H9 (cell line): ENCODE measurements at regions not wholly inside any gene's neighbourhood (a gene's known extent, or its start where the extent isn't known, plus 50 kb on each side); places are given as distances from the start of the nearest gene placed in this dataset.
"Not testable (repeated sequence)": the region's sequence is repeated elsewhere in the genome, so short reads cannot be mapped to it uniquely, and the experiment has no call there.

Experiments used
- DNase-seq: peaks from one replicate; pipeline ENCODE4 v3.0.0-alpha.2; 2017
- H2AFZ ChIP-seq: one replicate; pipeline ENCODE4 v1.6.1; 2013; ENCODE audit warnings: mild to moderate bottlenecking, low read length, control low read depth, moderate library complexity
- H2AK5ac ChIP-seq: 2 replicates; pipeline ENCODE4 v1.6.1; 2013; ENCODE audit warnings: low read length, control low read depth, mixed read lengths; ENCODE audit not compliant: insufficient read length
- H2BK120ac ChIP-seq: one replicate; pipeline ENCODE4 v1.6.1; 2013; ENCODE audit warnings: low read depth, mild to moderate bottlenecking, low read length, control low read depth, inconsistent platforms; ENCODE audit not compliant: poor library complexity, severe bottlenecking
- H2BK12ac ChIP-seq: 2 replicates; pipeline ENCODE4 v1.6.1; 2013; ENCODE audit warnings: low read length, control low read depth, mixed read lengths, low read depth; ENCODE audit not compliant: insufficient read length
- H2BK15ac ChIP-seq: 2 replicates; pipeline ENCODE4 v1.6.1; 2013; ENCODE audit warnings: low read depth, low read length, control low read depth
- H2BK20ac ChIP-seq: one replicate; pipeline ENCODE4 v1.6.1; 2013; ENCODE audit warnings: low read depth, mild to moderate bottlenecking, low read length, control low read depth, inconsistent platforms; ENCODE audit not compliant: poor library complexity, severe bottlenecking
- H2BK5ac ChIP-seq: 2 replicates; pipeline ENCODE4 v1.6.1; 2013; ENCODE audit warnings: low read length, control low read depth, mixed read lengths; ENCODE audit not compliant: insufficient read length
- H3K14ac ChIP-seq: 2 replicates; pipeline ENCODE4 v1.6.1; 2013; ENCODE audit warnings: low read length, control low read depth; ENCODE audit not compliant: insufficient read depth
- H3K18ac ChIP-seq: 2 replicates; pipeline ENCODE4 v1.6.1; 2013; ENCODE audit warnings: low read depth, mild to moderate bottlenecking, mixed read lengths, low read length, control low read depth; ENCODE audit not compliant: insufficient read length
- H3K23ac ChIP-seq: 2 replicates; pipeline ENCODE4 v1.6.1; 2013; ENCODE audit warnings: low read length, control low read depth, mixed read lengths, low read depth; ENCODE audit not compliant: insufficient read length
- H3K23me2 ChIP-seq: 2 replicates; pipeline ENCODE4 v1.6.1; 2013; ENCODE audit warnings: low read depth, mild to moderate bottlenecking, mixed read lengths, low read length, control low read depth; ENCODE audit not compliant: insufficient read length, poor library complexity, severe bottlenecking
- H3K27ac ChIP-seq: 2 replicates; pipeline ENCODE4 v1.5.1; 2013; ENCODE audit warnings: low read length, control low read depth, mixed read lengths, low read depth; ENCODE audit not compliant: insufficient read length
- H3K27me3 ChIP-seq: 2 replicates; pipeline ENCODE4 v1.6.1; 2013; ENCODE audit warnings: low read length, control low read depth, inconsistent platforms; ENCODE audit not compliant: insufficient read depth
- H3K4ac ChIP-seq: 2 replicates; pipeline ENCODE4 v1.6.1; 2013; ENCODE audit warnings: low read depth, mild to moderate bottlenecking, control low read depth, inconsistent platforms, low read length, moderate library complexity
- H3K4me1 ChIP-seq: 2 replicates; pipeline ENCODE4 v1.6.1; 2013; ENCODE audit warnings: low read length, control low read depth, inconsistent platforms; ENCODE audit not compliant: insufficient read depth
- H3K4me2 ChIP-seq: 2 replicates; pipeline ENCODE4 v1.6.1; 2013; ENCODE audit warnings: low read length, control low read depth, mixed read lengths; ENCODE audit not compliant: insufficient read length, insufficient read depth
- H3K56ac ChIP-seq: 2 replicates; pipeline ENCODE4 v1.6.1; 2013; ENCODE audit warnings: low read depth, mild to moderate bottlenecking, mixed read lengths, low read length, control low read depth; ENCODE audit not compliant: insufficient read length
- H3K79me1 ChIP-seq: 2 replicates; pipeline ENCODE4 v1.6.1; 2013; ENCODE audit warnings: low read depth, mild to moderate bottlenecking, moderate library complexity, low read length, control low read depth, inconsistent platforms; ENCODE audit not compliant: insufficient read depth, poor library complexity, severe bottlenecking
- H3K79me2 ChIP-seq: 2 replicates; pipeline ENCODE4 v1.6.1; 2013; ENCODE audit warnings: low read length, control low read depth, inconsistent platforms; ENCODE audit not compliant: insufficient read depth
- H3K9ac ChIP-seq: 2 replicates; pipeline ENCODE4 v1.6.1; 2013; ENCODE audit warnings: low read length, control low read depth, mixed read lengths; ENCODE audit not compliant: insufficient read length; ENCODE audit errors: extremely low read depth
- H3K9me3 ChIP-seq: one replicate; pipeline ENCODE4 v1.6.1; 2013; ENCODE audit warnings: low read depth, low read length, inconsistent platforms; ENCODE audit not compliant: control insufficient read depth
- H3T11ph ChIP-seq: one replicate; pipeline ENCODE4 v1.6.1; 2013; ENCODE audit warnings: mild to moderate bottlenecking, low read length, control low read depth, inconsistent platforms
- H4K20me1 ChIP-seq: one replicate; pipeline ENCODE4 v1.6.1; 2013; ENCODE audit not compliant: control insufficient read depth, insufficient read length, insufficient read depth
- H4K5ac ChIP-seq: 2 replicates; pipeline ENCODE4 v1.6.1; 2013; ENCODE audit warnings: low read depth, mild to moderate bottlenecking, mixed read lengths, low read length, control low read depth; ENCODE audit not compliant: insufficient read length
- H4K8ac ChIP-seq: replicated peaks from 2 replicates; pipeline ENCODE4 v1.6.1; 2013; ENCODE audit warnings: low read length, control low read depth, mixed read lengths, low read depth; ENCODE audit not compliant: insufficient read length
- H4K91ac ChIP-seq: 2 replicates; pipeline ENCODE4 v1.6.1; 2013; ENCODE audit warnings: low read depth, mild to moderate bottlenecking, moderate library complexity, mixed read lengths, low read length, control low read depth; ENCODE audit not compliant: insufficient read length
- H3K27ac Mint-ChIP-seq, 3 experiments: 2 replicates in 2 of 3; 3 replicates in 1 of 3; pipeline ENCODE4 v1.8.0; 2020 to 2021; ENCODE audit warnings: mixed read lengths in 3 of 3, mild to moderate bottlenecking in 1 of 3, moderate library complexity in 1 of 3
- H3K27me3 Mint-ChIP-seq: 2 replicates; pipeline ENCODE4 v1.8.0; 2021; ENCODE audit warnings: low read depth, mild to moderate bottlenecking, moderate library complexity, mixed read lengths
- H3K36me3 Mint-ChIP-seq, 3 experiments: 2 replicates in 2 of 3; 3 replicates in 1 of 3; pipeline ENCODE4 v1.8.0; 2020 to 2021; ENCODE audit warnings: low read depth in 3 of 3, mixed read lengths in 3 of 3; ENCODE audit not compliant: insufficient read depth in 1 of 3
- H3K4me1 Mint-ChIP-seq, 2 experiments: 2 replicates each; pipeline ENCODE4 v1.8.0; 2020; ENCODE audit warnings: mixed read lengths in 2 of 2
- H3K4me3 Mint-ChIP-seq, 2 experiments: 2 replicates in 1 of 2; 3 replicates in 1 of 2; pipeline ENCODE4 v1.8.0; 2020 to 2021; ENCODE audit warnings: mild to moderate bottlenecking in 2 of 2, mixed read lengths in 2 of 2, moderate library complexity in 1 of 2
- H3K9me3 Mint-ChIP-seq, 2 experiments: 2 replicates in 1 of 2; 3 replicates in 1 of 2; pipeline ENCODE4 v1.8.0; 2020; ENCODE audit warnings: mild to moderate bottlenecking in 2 of 2, mixed read lengths in 2 of 2, moderate library complexity in 1 of 2
- CTCF ChIP-seq: fragments of 200-600 bp; sonication (generic); conservative IDR thresholded peaks from 3 replicates; pipeline ENCODE4 v1.8.0; 2021; ENCODE audit warnings: antibody characterized with exemption, mild to moderate bottlenecking
- WGBS: extraction: QIAGEN DNeasy Blood & Tissue Kit; methylation state at CpG from one replicate; pipeline ENCODE4 v1.1.7; 2013; ENCODE audit warnings: missing lambda C conversion rate, low lambda C conversion rate, mixed read lengths; ENCODE audit not compliant: insufficient read length; ENCODE audit errors: extremely low coverage; 5-methylcytosine and 5-hydroxymethylcytosine counted together

- H3K4me3 Mint-ChIP-seq, result no peak overlapping the region
- no CpG with 5 or more reads among the region's 8 CpGs for WGBS
These were observed 74.5 kb upstream of the SRSF6 start for GRCh38 chr20:43383026-43383795.

GRCh38 chr20:43382135-43382534, 75.6 kb upstream of the SRSF6 start:
- WGBS, result no CpG with 5 or more reads among the region's 6 CpGs
- H3K27ac Mint-ChIP-seq, H3K9me3 Mint-ChIP-seq, H3K79me1 ChIP-seq, H3K56ac ChIP-seq, H3K27me3 ChIP-seq, DNase-seq, H3K27ac ChIP-seq, H2BK5ac ChIP-seq, H2AFZ ChIP-seq, H2BK12ac ChIP-seq, H4K91ac ChIP-seq, H3K18ac ChIP-seq, H4K8ac ChIP-seq, H4K20me1 ChIP-seq, H3K9ac ChIP-seq, H2BK15ac ChIP-seq, H2BK120ac ChIP-seq, H3K9me3 ChIP-seq, H2BK20ac ChIP-seq, H3K4me2 ChIP-seq, H3K23me2 ChIP-seq, H3K14ac ChIP-seq, H3T11ph ChIP-seq, H2AK5ac ChIP-seq, H3K23ac ChIP-seq, H3K4ac ChIP-seq, H3K4me1 Mint-ChIP-seq, H3K4me1 ChIP-seq, H3K79me2 ChIP-seq, H3K4me3 Mint-ChIP-seq, H4K5ac ChIP-seq, H3K36me3 Mint-ChIP-seq: not testable (repeated sequence)
- peaks cover 15% of the 10 kb centered on the region for H3K27me3 Mint-ChIP-seq

More at GRCh38 chr20:43383026-43383795, 74.5 kb upstream of the SRSF6 start:
- DNase-seq, result no peak
- Histone ChIP-seq H3K18ac (no peak overlapping the region), H2BK15ac (no peak overlapping the region), H3K14ac (no peak overlapping the region), H3K23me2 (no peaks in the 10 kb centered on the region), H2BK20ac (no peak overlapping the region), H3K4me2 (no peak overlapping the region), H2BK120ac (no peak overlapping the region), H3K23ac (no peak overlapping the region), H2BK5ac (no peak overlapping the region), H2AK5ac (no peak overlapping the region), H4K20me1 (no peaks in the 10 kb centered on the region), H2BK12ac (no peak overlapping the region), H3T11ph (no peak overlapping the region), H3K4ac (no peak overlapping the region), H3K79me2 (no peaks in the 10 kb centered on the region), H4K5ac (no peak overlapping the region), H3K27ac (no peak overlapping the region), H3K27me3 (no peaks in the 10 kb centered on the region), H3K9me3 (no peaks in the 10 kb centered on the region), H2AFZ (no peak overlapping the region), H3K4me1 (no peaks in the 10 kb centered on the region), H3K56ac (no peak overlapping the region), H4K91ac (no peak overlapping the region), H4K8ac (no peak overlapping the region), H3K79me1 (no peaks in the 10 kb centered on the region), H3K9ac (no peak overlapping the region)
- no peaks in the 10 kb centered on the region; a peak in 1 of 7 replicates for H3K36me3 Mint-ChIP-seq
- H3K27ac Mint-ChIP-seq, result no peak overlapping the region; a peak in 2 of 7 replicates
- H3K9me3 Mint-ChIP-seq, result no peaks in the 10 kb centered on the region; a peak in 1 of 5 replicates
- no peak for TF ChIP-seq CTCF
- no peaks in the 10 kb centered on the region for H3K4me1 Mint-ChIP-seq
- peaks cover 15% of the 10 kb centered on the region for H3K27me3 Mint-ChIP-seq
